Posterior vena cava (tissue), 2 donors: ENCODE measurements at regions not wholly inside any gene's neighbourhood (a gene's known extent, or its start where the extent isn't known, plus 50 kb on each side); places are given as distances from the start of the nearest gene placed in this dataset.
"Not testable (repeated sequence)": the region's sequence is repeated elsewhere in the genome, so short reads cannot be mapped to it uniquely, and the experiment has no call there.

ENCODE experiments used
- DNase-seq: peaks from one replicate; pipeline ENCODE4 v3.0.0-alpha.2; 2020; ENCODE audit warnings: low spot score
- intact Hi-C, 2 donors: fragments of 100-400 bp; cut with DNase I; formaldehyde crosslinking; loops; one replicate each; pipeline versions ENCODE4 v1.14.1 to v1.14.2; 2022 to 2023
- donor health status: DM: yes; HTN: yes; CAD: no.
- donor health status: DM: yes; HTN: yes; CAD: no.

DNA sequence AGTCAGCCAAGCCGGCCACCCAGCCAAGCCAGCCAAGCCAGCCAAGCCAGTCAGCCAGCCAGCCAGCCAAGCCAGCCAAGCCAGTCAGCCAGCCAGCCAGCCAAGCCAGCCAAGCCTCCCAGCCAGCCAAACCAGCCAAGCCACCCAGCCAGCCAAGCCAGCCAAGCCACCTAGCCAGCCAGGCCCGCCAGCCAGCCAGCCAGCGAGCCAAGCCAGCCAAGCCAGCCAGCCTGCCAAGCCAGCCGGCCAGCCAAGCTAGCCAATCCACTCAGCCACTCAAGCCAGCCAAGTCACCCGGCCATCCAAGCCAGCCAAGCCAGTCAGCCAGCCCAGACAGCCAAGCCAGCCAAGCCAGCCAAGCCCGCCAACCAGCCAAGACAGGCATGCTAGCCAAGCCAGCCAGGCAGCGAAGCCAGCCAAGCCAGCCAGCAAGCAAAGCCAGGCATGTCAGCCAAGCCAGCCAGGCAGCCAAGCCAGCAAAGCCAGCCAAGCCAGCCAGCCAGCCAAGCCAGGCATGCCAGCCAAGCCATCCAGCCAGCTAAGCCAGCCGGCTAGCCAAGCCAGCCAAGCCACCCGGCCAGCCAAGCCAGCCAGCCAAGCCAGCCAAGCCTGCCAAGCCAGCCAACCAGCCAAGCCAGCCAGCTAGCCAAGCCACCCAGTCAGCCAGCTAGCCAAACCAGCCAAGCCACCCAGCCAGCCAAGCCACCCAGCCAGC, 351.2 kb upstream of the PLGLB2 start:
- intact Hi-C loops, DNase-seq: not testable (repeated sequence)

DNA sequence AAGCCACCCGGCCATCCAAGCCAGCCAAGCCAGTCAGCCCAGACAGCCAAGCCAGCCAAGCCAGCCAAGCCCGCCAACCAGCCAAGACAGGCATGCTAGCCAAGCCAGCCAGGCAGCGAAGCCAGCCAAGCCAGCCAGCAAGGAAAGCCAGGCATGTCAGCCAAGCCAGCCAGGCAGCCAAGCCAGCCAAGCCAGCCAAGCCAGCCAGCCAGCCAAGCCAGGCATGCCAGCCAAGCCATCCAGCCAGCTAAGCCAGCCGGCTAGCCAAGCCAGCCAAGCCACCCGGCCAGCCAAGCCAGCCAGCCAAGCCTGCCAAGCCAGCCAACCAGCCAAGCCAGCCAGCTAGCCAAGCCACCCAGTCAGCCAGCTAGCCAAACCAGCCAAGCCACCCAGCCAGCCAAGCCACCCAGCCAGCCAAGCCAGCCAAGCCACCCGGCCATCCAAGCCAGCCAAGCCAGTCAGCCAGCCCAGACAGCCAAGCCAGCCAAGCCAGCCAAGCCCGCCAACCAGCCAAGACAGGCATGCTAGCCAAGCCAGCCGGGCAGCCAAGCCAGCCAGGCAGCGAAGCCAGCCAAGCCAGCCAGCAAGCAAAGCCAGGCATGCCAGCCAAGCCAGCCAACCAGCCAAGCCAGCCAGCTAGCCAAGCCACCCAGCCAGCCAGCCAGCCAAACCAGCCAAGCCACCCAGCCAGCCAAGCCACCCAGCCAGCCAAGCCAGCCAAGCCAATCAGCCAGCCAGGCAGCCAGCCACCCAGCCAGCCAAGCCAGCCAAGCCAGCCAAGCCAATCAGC, 350.4 kb upstream of the PLGLB2 start:
- intact Hi-C loops, result not testable (repeated sequence)
- DNase-seq, result peak; percentile 82

DNA sequence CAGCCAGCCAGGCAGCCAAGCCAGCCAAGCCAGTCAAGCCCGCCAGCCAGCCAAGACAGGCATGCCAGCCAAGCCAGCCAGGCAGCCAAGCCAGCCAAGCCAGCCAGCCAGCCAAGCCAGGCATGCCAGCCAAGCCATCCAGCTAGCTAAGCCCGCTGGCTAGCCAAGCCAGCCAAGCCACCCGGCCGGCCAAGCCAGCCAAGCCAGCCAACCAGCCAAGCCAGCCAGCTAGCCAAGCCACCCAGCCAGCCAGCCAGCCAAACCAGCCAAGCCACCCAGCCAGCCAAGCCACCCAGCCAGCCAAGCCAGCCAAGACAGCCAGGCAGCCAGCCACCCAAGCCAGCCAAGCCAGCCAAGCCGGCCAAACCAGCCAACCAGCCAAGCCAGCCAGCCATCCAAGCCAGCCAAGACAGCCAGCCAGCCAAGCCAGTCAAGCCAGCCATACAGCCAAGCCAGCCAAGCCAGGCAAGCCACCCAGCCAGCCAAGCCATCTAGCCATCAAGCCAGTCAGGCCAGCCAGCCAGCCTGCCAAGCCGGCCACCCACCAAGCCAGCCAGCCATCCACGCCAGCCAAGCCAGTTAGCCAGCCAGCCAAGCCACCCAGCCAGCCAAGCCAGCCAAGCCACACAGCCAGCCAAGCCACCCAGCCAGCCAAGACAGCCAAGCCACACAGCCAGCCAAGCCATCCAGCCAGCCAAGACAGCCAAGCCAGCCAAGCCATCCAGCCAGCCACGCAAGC, 349.2 kb upstream of the PLGLB2 start:
- peak; percentile 81 for DNase-seq

DNA sequence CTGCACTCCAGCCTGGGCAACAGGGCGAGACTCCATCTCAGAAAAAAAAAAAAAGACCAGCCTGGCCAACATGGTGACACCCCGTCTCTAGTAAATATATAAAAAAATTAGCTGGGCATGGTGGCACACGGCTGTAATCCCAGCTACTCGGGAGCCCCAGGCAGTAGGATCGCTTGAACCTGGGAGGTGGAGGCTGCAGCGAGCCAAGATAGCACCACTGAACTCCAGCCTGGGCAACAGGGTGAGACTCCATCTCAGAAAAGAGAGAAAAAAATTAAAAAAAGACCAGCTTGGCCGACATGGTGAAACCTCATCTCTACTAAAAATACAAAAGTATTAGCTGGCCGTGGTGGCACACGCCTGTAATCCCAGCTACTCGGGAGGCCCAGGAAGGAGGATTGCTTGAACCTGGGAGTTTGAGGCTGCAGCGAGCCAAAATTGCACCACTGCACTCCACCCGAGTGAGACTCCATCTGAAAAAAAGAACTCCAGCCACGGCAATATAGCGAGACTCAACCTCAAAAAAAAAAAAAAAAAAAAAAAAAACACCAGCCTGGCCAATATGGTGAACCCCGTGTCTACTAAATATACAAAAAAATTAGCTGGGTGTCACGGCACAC, 346.1 kb upstream of the PLGLB2 start:
- intact Hi-C loops, result no loop called here
- DNase-seq, result no peak

More for the DNA sequence above, 349.2 kb upstream of the PLGLB2 start:
- intact Hi-C loops, result not testable (repeated sequence)

DNA sequence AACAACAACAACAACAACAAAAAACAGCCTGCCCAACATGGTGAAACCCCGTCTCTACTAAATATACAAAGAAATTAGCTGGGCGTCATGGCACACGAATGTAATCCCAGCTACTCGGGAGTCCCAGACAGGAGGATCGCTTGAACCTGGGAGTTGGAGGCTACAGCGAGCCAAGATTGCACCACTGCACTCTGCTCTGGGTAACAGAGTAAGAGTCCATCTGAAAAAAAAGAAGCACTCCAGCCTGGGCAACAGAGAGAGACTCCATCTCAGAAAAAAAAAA, 344.1 kb upstream of the PLGLB2 start:
- no peak for DNase-seq

DNA sequence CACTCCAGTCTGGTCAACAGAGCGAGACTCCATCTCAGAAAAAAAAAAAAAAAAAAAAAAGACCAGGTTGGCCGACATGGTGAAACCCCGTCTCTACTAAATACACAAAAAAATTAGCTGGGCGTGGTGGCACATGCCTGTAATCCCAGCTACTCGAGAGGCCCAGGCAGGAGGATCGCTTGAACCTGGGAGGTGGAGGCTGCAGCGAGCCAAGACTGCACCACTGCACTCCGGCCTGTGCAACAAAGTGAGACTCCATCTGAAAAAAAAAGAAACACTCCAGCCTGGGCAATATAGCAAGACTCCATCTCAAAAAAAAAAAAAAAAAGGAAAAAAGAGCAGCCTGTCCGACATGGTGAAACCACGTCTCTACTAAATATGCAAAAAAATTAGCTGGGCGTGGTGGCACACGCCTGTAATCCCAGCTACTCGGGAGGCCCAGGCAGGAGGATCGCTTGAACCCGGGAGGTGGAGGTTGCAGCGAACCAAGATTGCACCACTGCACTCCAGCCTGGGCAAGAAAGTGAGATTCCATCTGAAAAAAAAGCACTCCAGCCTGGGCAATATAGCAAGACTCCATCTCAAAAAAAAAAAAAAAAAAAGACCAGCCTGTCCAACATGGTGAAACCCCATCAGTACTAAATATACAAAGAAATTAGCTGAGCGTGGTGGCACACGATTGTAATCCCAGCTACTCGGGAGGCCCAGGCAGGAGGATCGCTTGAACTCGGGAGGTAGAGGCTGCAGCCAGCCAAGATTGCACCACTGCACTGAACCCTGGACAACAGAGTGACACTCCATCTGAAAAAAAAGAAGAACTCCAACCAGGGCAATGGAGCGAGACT, 343.3 kb upstream of the PLGLB2 start:
- intact Hi-C loops, result not testable (repeated sequence)
- peak; percentile 76 for DNase-seq

More for the DNA sequence above, 344.1 kb upstream of the PLGLB2 start:
- intact Hi-C loops, result no loop called here

DNA sequence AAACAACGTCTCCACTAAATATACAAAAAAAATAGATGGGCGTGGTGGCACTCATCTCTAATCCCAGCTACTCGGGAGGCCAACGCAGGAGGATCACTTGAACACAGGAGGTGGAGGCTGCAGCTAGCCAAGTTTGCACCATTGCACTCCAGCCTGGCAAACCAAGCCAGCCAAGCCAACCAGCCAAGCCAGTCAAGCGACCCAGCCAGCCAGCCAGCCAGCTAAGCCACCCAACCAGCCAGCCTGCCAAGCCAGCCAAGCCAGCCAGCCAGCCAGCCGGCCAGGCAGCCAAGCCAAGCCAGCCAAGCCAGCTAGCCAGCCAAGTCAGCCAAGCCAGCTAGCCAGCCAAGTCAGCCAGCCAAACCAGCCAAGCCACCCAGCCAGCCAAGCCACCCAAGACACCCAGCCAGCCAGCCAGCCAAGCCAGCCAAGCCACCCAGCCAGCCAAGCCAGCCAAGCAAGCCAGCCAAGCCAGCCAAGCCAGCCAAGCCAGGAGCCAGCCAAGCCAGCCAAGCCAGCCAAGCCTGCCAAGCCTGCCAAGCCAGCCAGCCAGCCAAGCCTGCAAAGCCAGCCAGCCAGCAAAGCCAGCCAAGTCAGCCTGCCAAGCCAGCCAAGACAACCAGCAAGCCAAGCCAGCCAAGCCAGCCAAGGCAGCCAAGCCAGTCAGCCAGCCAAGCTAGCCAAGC, 342.2 kb upstream of the PLGLB2 start:
- intact Hi-C loops, DNase-seq: not testable (repeated sequence)

DNA sequence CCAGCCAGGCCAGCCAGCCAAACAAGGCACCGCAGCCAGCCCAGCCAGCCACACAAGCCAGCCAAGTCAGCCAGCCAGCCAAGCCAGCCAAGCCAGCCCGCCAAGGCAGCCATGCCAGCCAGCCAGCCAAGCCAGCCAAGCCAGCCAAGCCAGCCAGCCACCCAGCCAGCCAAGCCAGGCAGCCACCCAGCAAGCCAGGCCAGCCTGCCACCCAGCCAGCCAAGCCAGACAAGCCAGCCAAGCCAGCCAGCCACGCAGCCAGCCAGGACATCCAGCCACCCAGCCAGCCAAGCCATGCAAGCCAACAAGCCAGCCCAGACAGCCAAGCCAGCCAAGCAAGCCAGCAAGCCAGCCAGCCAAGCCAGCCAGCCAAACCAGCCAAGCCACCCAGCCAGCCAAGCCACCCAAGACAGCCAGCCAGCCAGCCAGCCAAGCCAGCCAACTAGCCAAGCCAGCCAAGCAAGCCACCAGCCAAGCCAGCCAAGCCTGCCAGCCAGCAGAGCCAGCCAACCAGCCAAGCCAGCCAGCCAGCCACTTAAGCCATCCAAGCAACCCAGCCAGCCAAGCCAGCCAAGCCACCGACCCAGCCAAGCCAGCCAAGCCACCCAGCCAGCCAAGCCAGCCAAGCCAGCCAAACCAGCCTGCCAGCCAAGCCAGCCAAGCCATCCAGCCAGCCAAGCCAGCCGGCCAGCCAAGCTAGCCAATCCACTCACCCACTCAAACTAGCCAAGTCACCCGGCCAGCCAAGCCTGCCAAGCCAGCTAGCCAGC, 341.3 kb upstream of the PLGLB2 start:
- DNase-seq, result peak; percentile 73
- intact Hi-C loops, result not testable (repeated sequence)

DNA sequence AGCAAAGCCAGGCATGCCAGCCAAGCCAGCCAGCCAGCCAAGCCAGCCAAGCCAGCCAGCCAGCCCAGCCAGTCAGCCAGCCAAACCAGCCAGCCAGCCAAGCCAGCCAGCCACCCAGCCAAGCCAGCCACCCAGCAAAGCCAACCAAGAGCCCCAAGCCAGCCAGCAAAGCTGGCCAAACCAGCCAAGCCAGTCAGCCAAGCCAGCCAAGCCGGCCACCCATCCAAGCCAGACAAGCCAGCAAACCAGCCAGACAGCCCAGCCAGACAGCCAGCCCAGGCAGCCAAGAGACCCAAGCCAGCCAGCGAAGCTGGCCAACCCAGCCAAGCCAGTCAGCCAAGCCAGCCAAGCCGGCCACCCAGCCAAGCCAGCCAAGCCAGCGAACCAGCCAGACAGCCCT, 338.3 kb upstream of the PLGLB2 start:
- DNase-seq, intact Hi-C loops: not testable (repeated sequence)

DNA sequence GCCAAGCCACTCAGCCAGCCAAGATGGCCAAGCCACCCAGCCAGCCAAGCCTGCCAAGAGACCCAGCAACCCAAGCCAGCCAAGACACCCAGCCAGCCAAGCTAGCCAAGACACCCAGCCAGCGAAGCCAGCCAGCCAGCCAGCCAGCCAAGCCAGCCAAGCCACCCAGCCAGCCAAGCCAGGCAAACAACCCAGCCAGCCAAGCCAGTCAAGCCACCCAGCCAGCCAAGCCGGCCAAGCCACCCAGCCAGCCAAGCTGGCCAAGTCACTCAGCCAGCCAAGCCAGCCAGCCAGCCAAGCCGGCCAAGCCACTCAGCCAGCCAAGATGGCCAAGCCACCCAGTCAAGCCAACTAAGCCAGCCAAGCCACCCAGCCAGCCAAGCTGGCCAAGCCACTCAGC, 337.5 kb upstream of the PLGLB2 start:
- DNase-seq, intact Hi-C loops: not testable (repeated sequence)

DNA sequence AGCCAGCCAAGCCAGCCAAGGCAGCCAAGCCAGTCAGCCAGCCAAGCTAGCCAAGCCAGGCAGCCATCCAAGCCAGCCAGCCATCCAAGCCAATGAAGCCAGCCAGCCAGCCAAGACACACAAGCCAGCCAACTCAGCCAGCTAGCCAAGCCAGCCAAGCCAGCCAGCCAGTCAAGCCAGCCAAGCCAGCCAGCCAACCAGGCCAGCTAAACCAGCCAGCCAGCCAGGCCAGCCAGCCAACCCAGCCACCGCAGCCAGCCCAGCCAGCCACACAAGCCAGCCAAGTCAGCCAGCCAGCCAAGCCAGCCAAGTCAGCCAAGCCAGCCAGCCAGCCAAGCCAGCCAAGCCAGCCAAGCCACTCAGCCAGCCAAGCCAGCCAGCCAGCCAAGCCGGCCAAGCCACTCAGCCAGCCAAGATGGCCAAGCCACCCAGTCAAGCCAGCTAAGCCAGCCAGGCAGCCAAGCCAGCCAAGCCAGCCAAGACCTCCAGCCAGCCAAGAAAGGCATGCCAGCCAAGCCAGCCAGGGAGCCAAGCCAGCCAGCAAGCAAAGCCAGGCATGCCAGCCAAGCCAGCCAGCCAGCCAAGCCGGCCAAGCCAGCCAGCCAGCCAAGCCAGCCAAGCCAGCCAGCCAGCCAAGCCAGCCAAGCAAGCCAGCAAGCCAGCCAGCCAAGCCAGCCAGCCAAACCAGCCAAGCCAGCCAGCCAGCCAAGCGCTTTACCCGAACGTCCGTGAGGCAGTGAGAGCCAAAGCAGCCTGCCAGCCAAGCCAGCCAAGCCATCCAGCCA, 335.7 kb upstream of the PLGLB2 start:
- peak; percentile 61 for DNase-seq
- intact Hi-C loops, result not testable (repeated sequence)

DNA sequence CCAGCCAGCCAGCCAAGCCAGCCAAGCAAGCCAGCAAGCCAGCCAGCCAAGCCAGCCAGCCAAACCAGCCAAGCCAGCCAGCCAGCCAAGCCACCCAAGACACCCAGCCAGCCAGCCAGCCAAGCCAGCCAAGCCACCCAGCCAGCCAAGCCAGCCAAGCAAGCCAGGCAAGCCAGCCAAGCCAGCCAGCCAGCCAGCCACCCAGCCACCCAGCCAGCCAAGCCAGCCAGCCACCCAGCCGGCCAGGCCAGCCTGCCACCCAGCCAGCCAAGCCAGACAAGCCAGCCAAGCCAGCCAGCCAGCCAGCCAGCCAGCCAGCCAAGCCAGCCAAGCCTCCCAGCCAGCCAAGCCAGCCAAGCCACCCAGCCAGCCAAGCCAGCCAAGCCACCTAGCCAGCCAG, 333.6 kb upstream of the PLGLB2 start:
- DNase-seq, intact Hi-C loops: not testable (repeated sequence)

DNA sequence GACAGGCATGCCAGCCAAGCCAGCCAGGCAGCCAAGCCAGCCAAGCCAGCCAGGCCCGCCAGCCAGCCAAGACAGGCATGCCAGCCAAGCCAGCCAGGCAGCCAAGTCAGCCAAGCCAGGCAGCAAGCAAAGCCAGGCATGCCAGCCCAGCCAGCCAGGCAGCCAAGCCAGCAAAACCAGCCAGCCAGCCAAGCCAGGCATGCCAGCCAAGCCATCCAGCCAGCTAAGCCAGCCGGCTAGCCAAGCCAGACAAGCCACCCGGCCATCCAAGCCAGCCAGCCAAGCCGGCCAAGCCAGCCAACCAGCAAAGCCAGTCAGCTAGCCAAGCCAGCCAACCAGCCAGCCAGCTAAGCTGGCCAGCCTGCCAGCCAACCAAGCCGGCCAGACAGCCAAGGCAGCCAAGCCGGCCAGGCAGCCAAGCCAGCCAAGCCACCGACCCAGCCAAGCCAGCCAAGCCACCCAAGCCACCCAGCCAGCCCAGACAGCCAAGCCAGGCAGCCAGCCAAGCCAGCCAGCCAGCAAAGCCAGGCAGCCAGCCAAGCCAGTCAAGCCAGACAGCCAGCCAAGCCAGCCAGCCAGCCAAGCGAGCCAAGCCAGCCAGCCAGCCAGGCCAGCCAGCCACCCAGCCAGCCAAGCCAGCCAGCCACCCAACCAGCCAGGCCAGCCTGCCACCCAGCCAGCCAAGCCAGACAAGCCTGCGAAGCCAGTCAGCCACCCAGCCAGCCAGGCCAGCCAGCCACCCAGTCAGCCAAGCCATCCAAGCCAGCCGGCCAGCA, 332.9 kb upstream of the PLGLB2 start:
- DNase-seq, intact Hi-C loops: not testable (repeated sequence)

DNA sequence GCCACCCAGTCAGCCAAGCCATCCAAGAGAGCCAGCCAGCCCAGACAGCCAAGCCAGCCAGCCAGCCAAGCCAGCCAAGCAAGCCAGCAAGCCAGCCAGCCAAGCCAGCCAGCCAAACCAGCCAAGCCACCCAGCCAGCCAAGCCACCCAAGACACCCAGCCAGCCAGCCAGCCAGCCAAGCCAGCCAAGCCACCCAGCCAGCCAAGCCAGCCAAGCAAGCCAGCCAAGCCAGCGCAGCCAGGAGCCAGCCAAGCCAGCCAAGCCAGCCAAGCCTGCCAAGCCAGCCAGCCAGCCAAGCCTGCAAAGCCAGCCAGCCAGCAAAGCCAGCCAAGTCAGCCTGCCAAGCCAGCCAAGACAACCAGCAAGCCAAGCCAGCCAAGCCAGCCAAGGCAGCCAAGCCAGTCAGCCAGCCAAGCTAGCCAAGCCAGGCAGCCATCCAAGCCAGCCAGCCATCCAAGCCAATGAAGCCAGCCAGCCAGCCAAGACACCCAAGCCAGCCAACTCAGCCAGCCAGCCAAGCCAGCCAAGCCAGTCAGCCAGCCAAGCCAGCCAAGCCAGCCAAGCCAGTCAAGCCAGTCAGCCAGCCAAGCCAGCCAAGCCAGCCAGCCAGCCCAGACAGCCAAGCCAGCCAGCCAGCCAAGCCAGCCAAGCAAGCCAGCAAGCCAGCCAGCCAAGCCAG, 332.2 kb upstream of the PLGLB2 start:
- peak; percentile 81 for DNase-seq
- intact Hi-C loops, result not testable (repeated sequence)

DNA sequence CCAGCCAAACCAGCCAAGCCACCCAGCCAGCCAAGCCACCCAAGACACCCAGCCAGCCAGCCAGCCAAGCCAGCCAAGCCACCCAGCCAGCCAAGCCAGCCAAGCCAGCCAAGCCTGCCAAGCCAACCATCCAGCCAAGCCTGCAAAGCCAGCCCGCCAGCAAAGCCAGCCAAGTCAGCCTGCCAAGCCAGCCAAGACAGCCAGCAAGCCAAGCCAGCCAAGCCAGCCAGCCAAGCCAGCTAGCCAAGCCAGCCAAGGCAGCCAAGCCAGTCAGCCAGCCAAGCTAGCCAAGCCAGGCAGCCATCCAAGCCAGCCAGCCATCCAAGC, 331.7 kb upstream of the PLGLB2 start:
- DNase-seq, result peak; percentile 84
- intact Hi-C loops, result not testable (repeated sequence)

DNA sequence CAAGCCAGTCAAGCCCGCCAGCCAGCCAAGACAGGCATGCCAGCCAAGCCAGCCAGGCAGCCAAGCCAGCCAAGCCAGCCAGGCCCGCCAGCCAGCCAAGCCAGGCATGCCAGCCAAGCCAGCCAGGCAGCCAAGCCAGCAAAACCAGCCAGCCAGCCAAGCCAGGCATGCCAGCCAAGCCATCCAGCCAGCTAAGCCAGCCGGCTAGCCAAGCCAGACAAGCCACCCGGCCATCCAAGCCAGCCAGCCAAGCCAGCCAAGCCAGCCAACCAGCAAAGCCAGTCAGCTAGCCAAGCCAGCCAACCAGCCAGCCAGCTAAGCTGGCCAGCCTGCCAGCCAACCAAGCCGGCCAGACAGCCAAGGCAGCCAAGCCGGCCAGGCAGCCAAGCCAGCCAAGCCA, 330.7 kb upstream of the PLGLB2 start:
- DNase-seq, intact Hi-C loops: not testable (repeated sequence)
